Activated CD4-positive, alpha-beta T cell treated with anti-CD3 and anti-CD28 coated beads, Interleukin-2, amount 10 ng/mL, durations not matched to agents 24 days and 14 days (primary cell): ENCODE measurements at regions not wholly inside any gene's neighbourhood (a gene's known extent, or its start where the extent isn't known, plus 50 kb on each side); places are given as distances from the start of the nearest gene placed in this dataset.
"Not testable (repeated sequence)": the region's sequence is repeated elsewhere in the genome, so short reads cannot be mapped to it uniquely, and the experiment has no call there.

Experiments used
- DNase-seq: peaks from one replicate; pipeline ENCODE4 v3.0.0; 2022
- H3K27ac Mint-ChIP-seq: one replicate; pipeline ENCODE4 v1.8.0; 2022; ENCODE audit warnings: mild to moderate bottlenecking, mixed read lengths
- H3K27me3 Mint-ChIP-seq: one replicate; pipeline ENCODE4 v1.8.0; 2022; ENCODE audit warnings: mixed read lengths
- H3K36me3 Mint-ChIP-seq: one replicate; pipeline ENCODE4 v1.8.0; 2022; ENCODE audit warnings: low read depth, mild to moderate bottlenecking, mixed read lengths
- H3K4me1 Mint-ChIP-seq: one replicate; pipeline ENCODE4 v1.8.0; 2021; ENCODE audit warnings: mixed read lengths
- H3K4me3 Mint-ChIP-seq: one replicate; pipeline ENCODE4 v1.8.0; 2022; ENCODE audit warnings: mild to moderate bottlenecking, moderate library complexity, mixed read lengths
- H3K9me3 Mint-ChIP-seq: one replicate; pipeline ENCODE4 v1.8.0; 2021; ENCODE audit warnings: mixed read lengths
- intact Hi-C: fragments of 100-400 bp; cut with micrococcal nuclease; formaldehyde crosslinking; loops from one replicate; pipeline ENCODE4 v1.15.1; 2023

GRCh38 chr1:102733491-102734236 lies 374.7 kb downstream of the COL11A1 start:
- Mint-ChIP-seq H3K27me3 (no peaks in the 10 kb centered on the region), H3K4me3 (no peak overlapping the region), H3K4me1 (no peaks in the 10 kb centered on the region), H3K9me3 (no peaks in the 10 kb centered on the region), H3K36me3 (no peaks in the 10 kb centered on the region), H3K27ac (no peak overlapping the region)
- DNase-seq = no peak
- intact Hi-C loops = no loop called here

GRCh38 chr1:102732927-102733326 lies 375.4 kb downstream of the COL11A1 start:
- intact Hi-C loops = no loop called here
- DNase-seq = no peak
- Mint-ChIP-seq H3K9me3 (no peaks in the 10 kb centered on the region), H3K27me3 (no peaks in the 10 kb centered on the region), H3K36me3 (no peaks in the 10 kb centered on the region), H3K27ac (no peak overlapping the region), H3K4me1 (no peaks in the 10 kb centered on the region), H3K4me3 (no peak overlapping the region)

- H3K4me3 Mint-ChIP-seq = no peak overlapping the region
Observed at GRCh38 chr1:102726417-102726816, 381.9 kb downstream of the COL11A1 start.

GRCh38 chr1:102724741-102725140 lies 383.6 kb downstream of the COL11A1 start:
- no peak overlapping the region for H3K4me3 Mint-ChIP-seq
- no peaks in the 10 kb centered on the region for H3K9me3 Mint-ChIP-seq
- H3K4me1 Mint-ChIP-seq = no peaks in the 10 kb centered on the region
- H3K27ac Mint-ChIP-seq = no peak overlapping the region
- intact Hi-C loops = no loop called here
- H3K36me3 Mint-ChIP-seq = no peaks in the 10 kb centered on the region
- no peak for DNase-seq
- no peaks in the 10 kb centered on the region for H3K27me3 Mint-ChIP-seq

More at GRCh38 chr1:102726417-102726816, 381.9 kb downstream of the COL11A1 start:
- no peak for DNase-seq
- Mint-ChIP-seq H3K27ac (no peak overlapping the region), H3K36me3 (no peaks in the 10 kb centered on the region), H3K4me1 (no peaks in the 10 kb centered on the region), H3K9me3 (no peaks in the 10 kb centered on the region), H3K27me3 (no peaks in the 10 kb centered on the region)
- intact Hi-C loops = no loop called here

GRCh38 chr1:102715150-102715549 lies 393.2 kb downstream of the COL11A1 start:
- Mint-ChIP-seq H3K4me3 (no peak overlapping the region), H3K27ac (no peak overlapping the region), H3K4me1 (no peaks in the 10 kb centered on the region), H3K36me3 (no peaks in the 10 kb centered on the region), H3K9me3 (no peaks in the 10 kb centered on the region), H3K27me3 (no peaks in the 10 kb centered on the region)
- no peak for DNase-seq
- intact Hi-C loops = no loop called here

GRCh38 chr1:102699524-102699923 lies 408.8 kb downstream of the COL11A1 start:
- Mint-ChIP-seq H3K36me3 (no peaks in the 10 kb centered on the region), H3K27ac (no peak overlapping the region), H3K27me3 (no peaks in the 10 kb centered on the region), H3K4me1 (no peaks in the 10 kb centered on the region), H3K9me3 (no peaks in the 10 kb centered on the region), H3K4me3 (no peak overlapping the region)
- no peak for DNase-seq
- intact Hi-C loops = no loop called here

GRCh38 chr1:102693345-102693744 lies 415.0 kb downstream of the COL11A1 start:
- H3K27ac Mint-ChIP-seq = no peak overlapping the region
- no peaks in the 10 kb centered on the region for H3K27me3 Mint-ChIP-seq
- no peaks in the 10 kb centered on the region for H3K36me3 Mint-ChIP-seq
- DNase-seq = no peak
- intact Hi-C loops = no loop called here
- no peaks in the 10 kb centered on the region for H3K9me3 Mint-ChIP-seq
- no peak overlapping the region for H3K4me3 Mint-ChIP-seq
- H3K4me1 Mint-ChIP-seq = no peaks in the 10 kb centered on the region

GRCh38 chr1:102691592-102692090 lies 416.7 kb downstream of the COL11A1 start:
- Mint-ChIP-seq H3K9me3 (no peaks in the 10 kb centered on the region), H3K4me1 (no peaks in the 10 kb centered on the region), H3K4me3 (no peak overlapping the region), H3K27ac (no peak overlapping the region), H3K36me3 (no peaks in the 10 kb centered on the region), H3K27me3 (no peaks in the 10 kb centered on the region)
- intact Hi-C loops = no loop called here
- DNase-seq = no peak

- Mint-ChIP-seq H3K4me3 (no peak overlapping the region), H3K9me3 (no peaks in the 10 kb centered on the region), H3K4me1 (no peaks in the 10 kb centered on the region), H3K27ac (no peak overlapping the region), H3K36me3 (no peaks in the 10 kb centered on the region), H3K27me3 (no peaks in the 10 kb centered on the region)
- DNase-seq = no peak
- intact Hi-C loops = no loop called here
Observed at GRCh38 chr1:102687383-102687782, 420.9 kb downstream of the COL11A1 start.

- Mint-ChIP-seq H3K27ac (no peak overlapping the region), H3K9me3 (no peaks in the 10 kb centered on the region), H3K4me1 (no peaks in the 10 kb centered on the region), H3K27me3 (no peaks in the 10 kb centered on the region), H3K36me3 (no peaks in the 10 kb centered on the region), H3K4me3 (no peak overlapping the region)
- intact Hi-C loops = no loop called here
- DNase-seq = no peak
Observed at GRCh38 chr1:102661481-102661880, 446.8 kb downstream of the COL11A1 start.

- H3K27me3 Mint-ChIP-seq, DNase-seq, H3K4me3 Mint-ChIP-seq, H3K27ac Mint-ChIP-seq, H3K9me3 Mint-ChIP-seq, H3K36me3 Mint-ChIP-seq, intact Hi-C loops, H3K4me1 Mint-ChIP-seq: not testable (repeated sequence)
Observed at GRCh38 chr1:102659876-102660483, 448.3 kb downstream of the COL11A1 start.

- no peaks in the 10 kb centered on the region for H3K27me3 Mint-ChIP-seq
- H3K27ac Mint-ChIP-seq = no peak overlapping the region
- no peaks in the 10 kb centered on the region for H3K4me1 Mint-ChIP-seq
- DNase-seq = no peak
- intact Hi-C loops = no loop called here
- no peaks in the 10 kb centered on the region for H3K36me3 Mint-ChIP-seq
- H3K4me3 Mint-ChIP-seq = no peak overlapping the region
- H3K9me3 Mint-ChIP-seq = no peaks in the 10 kb centered on the region
Observed at GRCh38 chr1:102655034-102655433, 453.3 kb downstream of the COL11A1 start.

- DNase-seq = no peak
- no peaks in the 10 kb centered on the region for H3K36me3 Mint-ChIP-seq
- no peaks in the 10 kb centered on the region for H3K27me3 Mint-ChIP-seq
- intact Hi-C loops = no loop called here
- no peak overlapping the region for H3K4me3 Mint-ChIP-seq
- no peaks in the 10 kb centered on the region for H3K9me3 Mint-ChIP-seq
- no peaks in the 10 kb centered on the region for H3K4me1 Mint-ChIP-seq
- no peak overlapping the region for H3K27ac Mint-ChIP-seq
Observed at GRCh38 chr1:102640872-102641271, 467.4 kb downstream of the COL11A1 start.

GRCh38 chr1:102640312-102640711 lies 468.0 kb downstream of the COL11A1 start:
- H3K9me3 Mint-ChIP-seq = no peaks in the 10 kb centered on the region
- H3K27ac Mint-ChIP-seq = no peak overlapping the region
- no peaks in the 10 kb centered on the region for H3K36me3 Mint-ChIP-seq
- no peaks in the 10 kb centered on the region for H3K4me1 Mint-ChIP-seq
- no peak for DNase-seq
- no peak overlapping the region for H3K4me3 Mint-ChIP-seq
- H3K27me3 Mint-ChIP-seq = no peaks in the 10 kb centered on the region
- intact Hi-C loops = no loop called here
